ENCODE measurements at regions not wholly inside any gene's neighbourhood (a gene's known extent, or its start where the extent isn't known, plus 50 kb on each side); places are given as distances from the start of the nearest gene placed in this dataset.

DNA sequence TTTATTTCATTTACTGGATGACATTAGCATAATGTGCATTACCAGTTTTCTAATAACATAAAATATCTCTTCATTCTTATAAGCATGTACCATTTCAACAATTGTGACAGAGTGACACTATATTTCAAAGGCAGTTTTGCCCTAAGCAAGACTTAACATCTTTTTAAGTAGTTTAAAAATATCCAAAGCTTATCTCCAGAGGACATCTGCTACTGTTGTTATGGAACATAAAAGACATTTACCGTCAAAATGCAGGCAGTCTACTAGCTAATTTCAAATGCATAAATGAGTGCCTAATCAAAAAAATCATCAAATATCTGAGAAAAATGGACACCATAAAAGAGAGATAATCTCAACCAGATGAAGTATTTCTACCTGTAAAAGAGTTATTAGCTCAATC lies 782.4 kb upstream of the BRINP3 start:
- TF ChIP-seq POLR2AphosphoS5 (IDR thresholded peaks at IDR 0.05) (no peak), POLR2A (IDR thresholded peaks at IDR 0.05) (no peak)
